Gastrocnemius medialis (tissue), 4 donors: ENCODE measurements at regions not wholly inside any gene's neighbourhood (a gene's known extent, or its start where the extent isn't known, plus 50 kb on each side); places are given as distances from the start of the nearest gene placed in this dataset.

Experiments used
- CTCF ChIP-seq, 5 experiments: fragments of 450-650 bp in 3 of 5; fragments of 200-600 bp in 2 of 5; sonication (generic) in 2 of 5; IDR thresholded peaks in 4 of 5; conservative IDR thresholded peaks in 1 of 5; 1 replicate in 4 of 5; 2 replicates in 1 of 5; pipeline ENCODE4 v1.5.1; 2016 to 2019; ENCODE audit warnings: antibody characterized with exemption in 5 of 5, mild to moderate bottlenecking in 3 of 5, moderate library complexity in 3 of 5
- POLR2A ChIP-seq, 2 donors: fragments of 450-650 bp; IDR thresholded peaks; one replicate each; pipeline ENCODE4 v1.6.1; 2017; ENCODE audit warnings: antibody characterized with exemption in 2 of 2, mild to moderate bottlenecking in 2 of 2, moderate library complexity in 2 of 2

- TF ChIP-seq CTCF (IDR thresholded peaks at IDR 0.05 in 4 of 5, conservative IDR thresholded peaks at IDR 0.05 in 1 of 5) = no peak
- no peak for TF ChIP-seq POLR2A (IDR thresholded peaks at IDR 0.05)
Measured at GRCh38 chr18:66124394-66124793, 373.6 kb downstream of the CDH7 start.
